BLaER1 treated with 17β-estradiol and CSF1 and Interleukin-3, amounts not matched to agents 10 nM and 100 nM (cell line): ENCODE measurements at regions not wholly inside any gene's neighbourhood (a gene's known extent, or its start where the extent isn't known, plus 50 kb on each side); places are given as distances from the start of the nearest gene placed in this dataset.

Experiments used
- H3K27ac ChIP-seq, 11 experiments: shearing (Covaris generic); formaldehyde crosslinking; 2 replicates each; pipeline ENCODE4 v1.8.1; 2022
- H3K27me3 ChIP-seq, 11 experiments: shearing (Covaris generic); formaldehyde crosslinking; 2 replicates each; pipeline ENCODE4 v1.8.1; 2022
- H3K36me3 ChIP-seq, 11 experiments: shearing (Covaris generic); formaldehyde crosslinking; 2 replicates each; pipeline ENCODE4 v1.8.1; 2022
- H3K4me1 ChIP-seq, 10 experiments: shearing (Covaris generic); formaldehyde crosslinking; 2 replicates each; pipeline ENCODE4 v1.8.1; 2022
- H3K4me2 ChIP-seq, 11 experiments: shearing (Covaris generic); formaldehyde crosslinking; 2 replicates each; pipeline ENCODE4 v1.8.1; 2022
- H3K4me3 ChIP-seq, 10 experiments: shearing (Covaris generic); formaldehyde crosslinking; 2 replicates each; pipeline ENCODE4 v1.8.1; 2022
- H3K9ac ChIP-seq, 11 experiments: shearing (Covaris generic); formaldehyde crosslinking; 2 replicates each; pipeline ENCODE4 v1.8.1; 2022
- H3K9me3 ChIP-seq, 11 experiments: shearing (Covaris generic); formaldehyde crosslinking; replicated peaks in 1 of 11; 2 replicates each; pipeline ENCODE4 v1.8.1; 2022
- H4K20me1 ChIP-seq, 11 experiments: shearing (Covaris generic); formaldehyde crosslinking; 2 replicates each; pipeline ENCODE4 v1.8.1; 2022
- Cebpa-rat ChIP-seq, 11 experiments: shearing (Covaris generic); IDR thresholded peaks; 2 replicates each; pipeline ENCODE4 v1.8.1; 2022

DNA sequence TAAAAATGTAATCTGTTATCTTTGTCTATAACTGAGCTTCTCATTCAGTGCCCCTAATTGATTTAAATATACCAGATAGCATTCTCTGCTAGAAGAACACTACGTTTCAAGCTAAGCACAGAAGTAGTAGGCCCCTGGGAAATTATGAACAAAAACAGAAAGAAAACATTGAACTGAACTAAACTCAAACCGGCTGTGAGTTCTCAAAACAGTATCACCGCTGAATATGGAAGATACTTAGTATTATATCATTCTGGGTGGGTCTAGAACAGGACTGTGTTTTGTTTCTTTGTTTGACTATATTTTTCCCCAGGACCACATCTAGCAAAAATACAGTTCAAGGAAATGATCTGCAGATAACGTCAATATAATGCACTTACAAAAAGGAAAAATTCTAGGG lies 95.1 kb upstream of the HMHB1 start:
- Histone ChIP-seq H3K27ac (no peak overlapping the region), H3K9me3 (0 out of 22 replicates have a peak, but pooled peaks cover 0 to 6% (median 0%) of the 10 kb centered on the region in 11 experiments), H3K4me3 (no peak overlapping the region), H4K20me1 (no peaks in the 10 kb centered on the region), H3K9ac (no peak overlapping the region), H3K36me3 (no peaks in the 10 kb centered on the region), H3K4me1 (peaks cover 0 to 22% (median 4%) of the 10 kb centered on the region in 10 experiments; a peak in 12 of 20 replicates), H3K4me2 (0 out of 22 replicates have a peak overlapping the region, but pooled peaks of 1 of the 11 experiments have one; percentile 2), H3K27me3 (no peaks in the 10 kb centered on the region)
- TF ChIP-seq Cebpa-rat (IDR thresholded peaks at IDR 0.05) = no peak

DNA sequence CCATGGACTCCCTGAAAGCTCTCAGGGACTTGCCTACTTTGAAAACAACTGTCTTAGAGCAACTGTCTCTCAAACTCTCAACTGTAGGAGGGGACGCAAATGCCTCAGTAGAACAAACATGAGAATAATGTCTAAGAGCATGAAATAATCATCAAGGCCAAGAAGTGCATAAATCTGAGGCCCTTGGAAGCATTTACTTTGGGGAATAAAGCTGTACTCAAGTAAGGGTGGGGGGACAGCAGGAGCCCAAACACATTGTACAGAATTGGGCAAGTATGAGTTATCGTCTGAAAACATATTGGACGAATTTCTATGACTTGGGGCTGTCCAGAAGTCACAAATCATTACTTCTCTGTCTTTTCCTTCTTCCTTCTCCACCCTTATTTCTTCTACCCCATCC lies 96.3 kb upstream of the HMHB1 start:
- Histone ChIP-seq H3K36me3 (no peaks in the 10 kb centered on the region), H3K9ac (no peak overlapping the region), H3K27me3 (no peaks in the 10 kb centered on the region), H4K20me1 (no peaks in the 10 kb centered on the region), H3K4me3 (no peak overlapping the region), H3K27ac (no peak overlapping the region), H3K4me1 (peaks cover 0 to 23% (median 4%) of the 10 kb centered on the region in 10 experiments; a peak in 12 of 20 replicates), H3K9me3 (no peaks in the 10 kb centered on the region), H3K4me2 (no peak overlapping the region)
- no peak for TF ChIP-seq Cebpa-rat (IDR thresholded peaks at IDR 0.05)

DNA sequence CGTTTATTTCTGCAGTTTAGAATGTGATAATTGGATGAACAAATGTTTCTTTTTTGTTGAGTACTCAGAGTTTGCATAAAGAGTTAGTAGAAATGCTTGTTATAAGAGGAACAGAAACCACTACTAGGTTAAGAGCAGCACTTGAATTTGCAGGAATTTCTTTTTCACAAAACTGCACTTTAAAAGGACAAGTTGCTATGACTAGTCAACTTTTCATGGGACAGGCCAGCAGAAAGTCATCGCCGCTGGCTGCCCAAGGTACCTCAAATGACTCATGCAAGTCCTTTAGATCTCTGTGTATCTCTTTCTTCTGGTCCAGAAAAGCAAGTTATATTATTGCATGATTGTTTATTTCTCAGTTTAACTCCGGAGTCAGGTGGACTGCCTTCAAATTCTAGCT lies 97.3 kb upstream of the HMHB1 start:
- H3K27me3 ChIP-seq = no peaks in the 10 kb centered on the region
- no peaks in the 10 kb centered on the region for H3K9me3 ChIP-seq
- peaks cover 0 to 26% (median 4%) of the 10 kb centered on the region in 10 experiments; a peak in 12 of 20 replicates for H3K4me1 ChIP-seq
- no peak overlapping the region for H3K27ac ChIP-seq
- no peak for TF ChIP-seq Cebpa-rat (IDR thresholded peaks at IDR 0.05)
- H3K4me3 ChIP-seq = no peak overlapping the region
- H3K36me3 ChIP-seq = no peaks in the 10 kb centered on the region
- no peak overlapping the region for H3K9ac ChIP-seq
- peak overlapping the region in 2 of 11 experiments; percentile 23 to 62; a peak in 3 of 22 replicates for H3K4me2 ChIP-seq
- H4K20me1 ChIP-seq = no peaks in the 10 kb centered on the region

DNA sequence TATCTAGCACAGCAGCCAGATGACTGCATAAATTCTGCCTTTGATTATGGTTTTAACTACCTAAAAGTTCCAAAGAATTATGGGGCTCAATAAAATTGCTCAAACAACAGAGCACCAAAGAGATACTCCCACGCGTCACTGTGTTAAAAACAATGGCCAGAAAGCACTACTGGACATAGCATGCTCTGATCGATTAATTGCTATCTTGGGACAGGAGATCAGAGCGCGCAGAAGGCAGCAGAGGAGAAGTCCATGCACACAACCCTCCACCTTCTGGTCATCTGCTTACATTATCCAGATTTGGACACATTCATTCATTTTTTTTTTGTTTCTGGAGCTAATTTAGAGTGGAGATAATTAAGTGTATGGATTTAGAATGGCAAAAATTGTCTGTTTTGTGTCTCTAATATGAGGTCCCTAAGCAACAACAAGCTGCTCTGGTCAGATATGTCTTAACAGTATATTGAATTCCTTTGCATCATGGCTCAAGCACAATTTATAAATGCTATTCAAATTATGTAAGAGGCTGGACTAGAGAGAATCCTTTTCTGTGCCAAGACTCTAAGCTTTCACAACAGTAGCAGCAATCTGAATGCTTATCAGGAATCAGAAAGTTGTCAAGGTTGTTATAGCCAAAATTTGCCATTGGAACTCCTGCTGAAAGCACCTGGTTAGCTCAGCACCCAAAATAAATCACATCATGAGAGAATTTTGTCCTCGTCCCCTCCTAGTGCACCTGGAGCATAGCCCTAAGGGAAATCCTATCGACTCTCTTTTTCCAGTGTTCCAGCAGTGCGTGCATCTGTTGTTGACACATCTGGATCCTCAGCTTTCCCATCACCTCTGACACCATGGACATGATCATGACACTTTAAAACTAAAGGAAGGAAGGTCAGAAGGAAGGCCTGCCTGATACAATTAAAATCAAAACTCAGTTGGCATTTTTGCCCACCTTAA lies 98.6 kb upstream of the HMHB1 start:
- Histone ChIP-seq H3K27me3 (no peaks in the 10 kb centered on the region), H4K20me1 (no peaks in the 10 kb centered on the region), H3K4me2 (no peak overlapping the region), H3K36me3 (no peaks in the 10 kb centered on the region), H3K9ac (no peak overlapping the region), H3K4me3 (no peak overlapping the region), H3K9me3 (no peaks in the 10 kb centered on the region), H3K27ac (no peak overlapping the region), H3K4me1 (peaks cover 0 to 26% (median 4%) of the 10 kb centered on the region in 10 experiments; a peak in 12 of 20 replicates)
- TF ChIP-seq Cebpa-rat (IDR thresholded peaks at IDR 0.05) = no peak

DNA sequence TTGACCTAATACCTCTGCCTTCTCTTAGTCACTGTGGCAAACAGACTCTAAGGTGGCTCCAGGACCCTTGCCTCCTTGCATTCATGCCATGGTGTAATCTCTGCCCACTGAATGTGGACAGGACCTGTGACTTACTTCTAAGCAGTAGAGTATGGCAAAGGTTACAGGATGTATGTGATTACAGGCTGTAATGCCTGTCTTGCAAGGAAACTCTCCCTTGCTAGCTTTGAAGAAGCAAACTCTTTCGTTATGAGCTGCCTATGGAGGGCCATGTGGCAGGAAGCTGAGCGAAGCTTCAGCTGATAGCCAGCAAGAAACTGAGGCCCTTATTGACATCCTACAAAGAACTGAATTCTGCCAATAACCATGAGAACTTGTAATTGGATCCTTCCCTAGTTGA lies 103.3 kb upstream of the HMHB1 start:
- H3K9me3 ChIP-seq = no peaks in the 10 kb centered on the region; a peak in 1 of 22 replicates
- no peak for TF ChIP-seq Cebpa-rat (IDR thresholded peaks at IDR 0.05)
- no peaks in the 10 kb centered on the region for H3K36me3 ChIP-seq
- H3K27me3 ChIP-seq = no peaks in the 10 kb centered on the region
- H3K4me3 ChIP-seq = no peak overlapping the region
- H3K4me1 ChIP-seq = 0 out of 20 replicates have a peak, but pooled peaks cover 0 to 5% (median 0%) of the 10 kb centered on the region in 10 experiments
- H3K4me2 ChIP-seq = no peak overlapping the region
- H4K20me1 ChIP-seq = no peaks in the 10 kb centered on the region
- no peak overlapping the region for H3K27ac ChIP-seq
- no peak overlapping the region for H3K9ac ChIP-seq

DNA sequence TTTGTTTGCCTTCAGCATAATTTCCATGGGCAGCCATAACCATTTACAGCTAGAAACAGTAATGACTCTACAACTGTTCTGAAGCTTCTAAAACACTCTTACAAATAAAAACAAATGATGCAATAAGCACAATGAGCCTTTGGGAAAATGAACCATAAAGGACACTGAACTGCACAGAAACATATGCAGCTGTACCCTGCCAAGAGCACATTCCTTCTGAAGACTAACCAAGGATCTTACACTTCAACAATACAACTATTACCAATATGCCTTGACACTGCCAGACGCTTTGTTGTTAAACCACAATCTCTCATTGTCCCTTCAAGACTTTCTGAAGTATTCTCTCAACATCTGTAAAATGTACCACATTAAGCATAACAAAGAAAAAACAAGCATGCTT lies 104.2 kb upstream of the HMHB1 start:
- Histone ChIP-seq H3K9me3 (no peaks in the 10 kb centered on the region; a peak in 1 of 22 replicates), H3K9ac (no peak overlapping the region), H3K36me3 (no peaks in the 10 kb centered on the region), H3K4me3 (no peak overlapping the region), H3K27ac (no peak overlapping the region), H4K20me1 (no peaks in the 10 kb centered on the region), H3K27me3 (no peaks in the 10 kb centered on the region), H3K4me2 (no peak overlapping the region), H3K4me1 (0 out of 20 replicates have a peak, but pooled peaks cover 0 to 5% (median 0%) of the 10 kb centered on the region in 10 experiments)
- no peak for TF ChIP-seq Cebpa-rat (IDR thresholded peaks at IDR 0.05)

DNA sequence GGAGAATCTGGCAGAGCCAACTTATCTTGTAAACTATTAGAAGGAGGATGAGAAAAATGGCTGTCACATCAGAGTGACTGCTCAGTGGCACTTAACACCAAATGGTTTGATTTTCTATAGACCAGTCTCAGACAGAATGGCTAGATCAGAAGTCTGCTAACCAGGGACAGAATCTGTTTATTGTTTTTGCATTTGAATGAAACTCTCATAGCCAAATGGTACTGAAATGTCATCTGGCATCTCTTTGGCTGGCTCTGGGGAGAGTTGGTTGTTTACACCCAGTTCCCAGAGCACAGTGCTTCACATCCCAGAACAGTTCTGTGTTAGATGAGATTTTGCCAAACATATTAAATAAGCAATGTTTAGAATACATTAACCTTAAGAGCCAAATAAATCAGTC lies 106.6 kb upstream of the HMHB1 start:
- Histone ChIP-seq H4K20me1 (no peaks in the 10 kb centered on the region), H3K9ac (no peak overlapping the region), H3K27ac (no peak overlapping the region), H3K4me3 (no peak overlapping the region), H3K4me2 (no peak overlapping the region), H3K27me3 (no peaks in the 10 kb centered on the region), H3K36me3 (no peaks in the 10 kb centered on the region), H3K4me1 (0 out of 20 replicates have a peak, but pooled peaks cover 0 to 1% (median 0%) of the 10 kb centered on the region in 10 experiments), H3K9me3 (no peaks in the 10 kb centered on the region; a peak in 1 of 22 replicates)
- TF ChIP-seq Cebpa-rat (IDR thresholded peaks at IDR 0.05) = no peak

DNA sequence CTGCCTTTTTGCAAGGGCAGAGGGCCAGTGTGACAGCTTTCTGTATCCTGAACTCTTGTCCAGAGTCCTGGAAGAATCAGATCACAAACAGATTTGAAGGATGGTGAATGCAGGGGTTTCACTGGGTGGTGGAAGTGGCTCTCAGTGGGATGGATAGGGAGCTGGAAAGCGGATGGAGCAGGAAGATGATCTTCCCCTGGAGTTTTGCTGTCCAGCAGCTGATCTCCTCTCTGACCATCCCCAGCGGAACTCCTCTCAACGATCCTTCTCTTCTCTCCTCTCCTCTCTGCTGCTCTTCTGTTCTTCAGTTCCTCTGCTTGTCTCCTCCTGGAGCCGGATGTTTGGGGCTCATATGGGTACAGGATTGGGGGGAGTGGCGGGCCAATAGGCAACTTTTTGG lies 108.3 kb upstream of the HMHB1 start:
- Histone ChIP-seq H3K27ac (no peak overlapping the region), H3K4me3 (no peak overlapping the region), H4K20me1 (no peaks in the 10 kb centered on the region), H3K9ac (no peak overlapping the region), H3K36me3 (no peaks in the 10 kb centered on the region), H3K9me3 (no peaks in the 10 kb centered on the region; a peak in 1 of 22 replicates), H3K27me3 (no peaks in the 10 kb centered on the region), H3K4me1 (peaks cover 0 to 3% (median 0%) of the 10 kb centered on the region in 10 experiments; a peak in 3 of 20 replicates), H3K4me2 (no peak overlapping the region)
- no peak for TF ChIP-seq Cebpa-rat (IDR thresholded peaks at IDR 0.05)

DNA sequence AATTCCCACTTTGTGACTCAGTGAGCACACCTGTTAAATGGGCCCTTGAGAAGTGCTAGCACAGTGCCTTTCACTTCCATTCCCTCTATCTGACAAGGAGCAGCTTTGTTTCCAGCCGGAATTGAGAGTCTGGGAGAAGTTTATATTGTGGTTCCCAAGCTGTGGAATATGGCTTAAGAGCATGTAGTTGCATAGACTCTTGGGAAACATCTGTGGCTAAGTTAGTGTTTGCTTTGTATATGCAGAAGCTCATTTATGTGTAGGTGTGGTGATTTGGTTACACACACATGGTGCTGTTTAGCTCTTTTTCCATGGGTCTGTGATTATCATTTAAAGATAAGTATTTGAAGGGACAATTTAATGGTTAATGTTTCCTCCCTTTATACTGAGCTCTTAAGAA lies 110.5 kb upstream of the HMHB1 start:
- Histone ChIP-seq H3K36me3 (no peaks in the 10 kb centered on the region), H4K20me1 (no peaks in the 10 kb centered on the region), H3K4me3 (no peak overlapping the region), H3K4me2 (no peak overlapping the region), H3K27me3 (no peaks in the 10 kb centered on the region), H3K27ac (no peak overlapping the region), H3K9ac (no peak overlapping the region), H3K9me3 (no peaks in the 10 kb centered on the region), H3K4me1 (peaks cover 0 to 7% (median 0%) of the 10 kb centered on the region in 10 experiments; a peak in 3 of 20 replicates)
- no peak for TF ChIP-seq Cebpa-rat (IDR thresholded peaks at IDR 0.05)
